ENCODE measurements at regions not wholly inside any gene's neighbourhood (a gene's known extent, or its start where the extent isn't known, plus 50 kb on each side); places are given as distances from the start of the nearest gene placed in this dataset.

DNA sequence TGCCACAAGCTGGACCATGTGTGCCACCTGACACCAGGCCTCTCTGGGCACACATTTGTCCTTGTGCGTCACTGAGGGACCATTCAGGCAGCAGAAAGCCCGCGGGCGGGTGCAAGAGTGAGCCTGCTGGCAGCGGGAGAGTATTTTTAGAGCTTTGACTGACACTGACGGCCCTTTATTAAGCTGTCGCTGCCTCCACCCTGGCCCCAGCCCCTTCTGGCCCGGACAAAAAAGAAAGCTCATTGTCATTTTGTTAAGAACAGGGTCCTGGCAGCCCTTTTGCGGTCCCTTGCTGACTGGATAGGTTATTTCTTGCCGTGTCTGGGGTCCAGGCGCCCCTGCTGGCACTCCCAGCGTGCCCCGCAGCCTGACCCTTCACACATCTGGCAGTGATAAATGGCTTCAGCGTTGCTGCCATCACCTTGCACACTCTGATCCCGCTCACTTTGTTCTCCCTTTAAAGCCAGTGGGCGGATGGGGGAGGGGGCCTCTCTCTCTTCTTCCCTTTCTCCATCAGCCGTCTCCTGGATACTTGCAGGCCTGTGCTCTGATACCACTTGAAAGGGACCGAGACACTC, 78.4 kb upstream of the NKD1 start:
- DNase-seq (ENCODE audit: insufficient read length, low spot score), result no peak
- FAIRE-seq, result no peak

DNA sequence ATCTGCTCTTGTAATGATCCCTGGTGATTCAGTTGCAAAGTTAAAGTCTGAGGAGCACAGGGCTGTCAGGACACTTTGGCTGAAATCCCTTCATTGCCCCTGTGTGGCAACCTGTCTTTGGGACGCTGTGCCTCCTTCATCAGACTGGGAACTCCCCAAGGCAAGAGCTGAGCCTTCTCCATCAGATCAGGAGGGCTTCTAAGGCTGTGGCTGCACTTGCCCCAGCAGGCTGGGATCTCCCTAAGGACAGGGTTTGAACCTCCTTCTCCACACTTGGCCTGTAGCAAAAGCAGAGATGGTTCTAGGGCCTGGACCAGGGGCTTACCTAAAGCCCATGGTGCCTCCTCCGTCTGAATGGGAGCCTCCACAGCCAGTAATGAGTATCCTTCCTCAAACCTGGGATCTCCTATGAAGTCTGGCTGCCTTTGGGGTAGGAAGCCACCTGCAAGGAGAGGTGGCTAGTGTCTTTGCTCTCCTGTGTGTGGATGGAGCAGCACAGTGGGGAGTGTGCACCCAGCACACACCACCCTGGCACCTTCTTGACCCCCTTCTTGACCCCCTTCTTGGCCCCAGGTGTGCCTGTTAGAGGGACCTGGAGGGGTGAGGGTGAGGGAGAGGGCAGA, 79.0 kb upstream of the NKD1 start:
- FAIRE-seq (no peak), DNase-seq (ENCODE audit: insufficient read length, low spot score) (no peak)

DNA sequence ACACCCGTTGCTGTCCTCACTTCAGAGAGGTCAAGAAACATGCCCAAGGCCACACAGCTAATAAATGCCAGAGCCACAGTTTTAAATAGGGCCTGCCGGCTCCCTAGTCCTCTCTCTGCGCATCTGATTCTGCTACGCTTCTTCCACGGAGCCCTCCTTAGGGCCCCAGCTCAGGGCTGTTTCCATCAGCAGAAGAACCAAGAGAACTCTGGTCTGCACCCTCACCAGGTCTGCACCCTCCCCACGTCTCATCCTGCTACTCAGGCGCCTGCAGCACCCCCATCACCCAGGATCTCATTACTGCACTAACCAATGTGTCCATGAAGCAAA, 79.5 kb upstream of the NKD1 start:
- FAIRE-seq, result no peak

DNA sequence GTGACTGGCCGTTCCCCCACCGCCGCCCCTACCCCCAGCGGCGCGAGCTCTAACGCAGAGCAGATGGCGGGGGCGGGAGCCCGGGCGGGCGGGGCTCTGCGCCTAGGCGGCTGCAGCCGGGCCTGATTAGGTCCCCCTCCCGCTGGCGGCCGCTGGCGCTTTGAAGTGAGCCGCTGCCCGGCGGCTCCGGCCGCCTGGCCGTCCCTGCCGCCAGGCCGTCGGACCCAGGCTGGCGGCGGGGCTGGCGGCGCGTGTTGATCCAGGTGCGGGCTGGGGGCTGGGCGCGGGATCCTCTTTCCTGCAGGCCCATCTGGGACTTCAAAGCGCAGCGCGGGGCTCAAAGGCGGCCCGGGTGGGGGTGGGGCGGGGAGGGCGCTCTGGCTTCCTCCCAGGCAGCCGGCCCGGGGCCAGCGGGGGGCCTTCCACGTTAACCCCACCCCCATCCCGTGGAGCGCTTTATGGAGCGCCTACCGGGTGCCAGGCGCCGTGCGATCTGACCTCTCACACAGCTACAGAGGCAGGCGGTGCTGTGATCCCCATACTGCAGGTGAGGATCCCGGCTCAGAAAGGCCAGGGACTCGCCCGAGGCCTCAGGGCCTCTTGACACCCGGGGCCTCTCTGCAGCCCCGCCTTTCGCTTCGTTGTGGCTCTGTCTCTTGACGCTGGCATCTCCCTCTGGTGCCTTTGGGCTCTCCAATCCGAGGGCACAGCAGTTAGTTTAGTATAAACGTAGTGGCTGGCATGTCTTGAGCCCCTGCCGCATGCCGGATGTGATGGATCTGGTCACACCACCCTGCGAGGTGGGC, 80.0 kb upstream of the NKD1 start:
- DNase-seq (ENCODE audit: insufficient read length, low spot score) (no peak), FAIRE-seq (no peak)

More for the DNA sequence above, 79.5 kb upstream of the NKD1 start:
- DNase-seq (ENCODE audit: insufficient read length, low spot score), result no peak

DNA sequence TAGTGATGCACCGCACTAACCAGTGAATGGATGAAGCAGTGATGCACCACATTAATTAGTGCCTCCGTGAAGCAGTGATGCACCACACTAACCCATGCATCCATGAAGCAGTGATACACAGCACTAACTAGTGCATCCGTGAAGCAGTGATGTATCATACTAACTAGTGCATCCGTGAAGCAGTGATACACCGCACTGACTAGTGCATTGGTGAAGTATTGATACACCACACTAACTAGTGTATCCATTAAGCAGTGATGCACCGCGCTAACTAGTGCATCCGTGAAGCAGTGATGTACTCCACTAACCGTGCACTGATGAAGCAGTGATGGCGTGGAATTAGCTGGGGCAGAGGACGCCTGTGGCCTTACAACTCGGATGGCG, 80.6 kb upstream of the NKD1 start:
- peak; percentile 67 for FAIRE-seq
- no peak for DNase-seq (ENCODE audit: insufficient read length, low spot score)

DNA sequence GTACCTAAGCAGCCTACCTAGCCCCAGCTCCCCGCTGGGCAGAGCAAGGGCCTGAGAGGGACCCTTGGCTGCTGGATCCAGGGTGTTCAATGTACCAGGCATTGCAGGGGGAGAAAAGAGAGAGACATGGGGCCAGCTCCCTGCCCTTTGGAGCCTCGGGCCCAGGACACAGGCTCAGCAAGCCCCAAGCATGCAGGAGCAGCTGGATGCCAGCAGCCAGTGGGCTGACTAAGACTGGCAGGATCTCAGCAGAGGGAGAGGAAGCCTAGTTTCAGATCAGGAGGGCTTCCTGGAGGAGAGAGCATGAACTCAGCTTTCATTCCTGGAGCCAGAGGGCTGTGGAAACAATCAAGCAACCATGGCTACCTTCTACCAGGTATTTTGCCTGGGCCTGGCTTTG, 82.0 kb upstream of the NKD1 start:
- FAIRE-seq (no peak), DNase-seq (ENCODE audit: insufficient read length, low spot score) (no peak)

DNA sequence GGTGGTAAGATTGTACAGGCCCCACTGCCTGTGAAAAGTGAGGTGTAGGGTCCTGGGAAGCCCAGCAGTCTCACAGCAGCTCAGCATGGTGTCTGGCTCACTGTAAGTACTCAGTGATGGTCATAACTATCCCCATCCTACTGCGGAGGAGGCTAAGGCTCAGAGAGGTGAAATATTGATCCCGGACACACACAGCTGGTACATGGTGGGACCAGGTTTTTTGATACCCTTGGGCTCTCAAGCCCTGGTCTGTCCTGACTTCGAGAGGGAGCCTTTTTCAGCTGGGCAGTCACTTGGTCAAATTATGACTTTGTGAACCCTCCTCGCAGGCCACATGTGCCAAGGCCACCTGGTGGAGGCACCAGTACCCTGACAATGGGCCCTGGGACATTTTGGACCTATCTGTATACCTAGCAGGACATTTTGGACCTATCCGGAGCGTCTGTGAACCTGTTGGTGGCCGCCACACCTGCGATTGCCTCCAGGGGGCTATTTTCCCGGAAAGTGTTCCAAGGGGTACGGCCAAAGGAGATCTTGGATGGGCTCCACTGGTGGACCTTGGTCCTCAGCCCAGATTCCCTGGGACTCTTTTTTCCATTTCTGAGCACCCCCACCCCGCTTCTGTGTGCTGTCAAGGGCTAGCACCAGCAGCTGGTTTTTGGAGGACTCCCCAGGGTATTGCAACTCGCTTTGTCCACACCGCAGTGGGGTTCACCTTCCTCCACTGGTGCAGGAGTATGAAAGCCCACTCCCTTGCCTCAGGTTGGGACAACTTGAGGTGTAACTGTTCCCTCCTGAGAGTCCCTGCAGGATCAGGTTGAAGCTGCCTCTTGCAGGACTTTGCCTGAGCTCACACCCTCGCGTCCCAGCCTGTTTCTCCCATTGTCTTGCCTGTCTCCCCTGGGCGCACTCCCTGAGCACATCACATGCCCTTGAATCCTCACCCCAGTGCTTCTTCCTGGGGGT, 83.6 kb upstream of the NKD1 start:
- FAIRE-seq (no peak), DNase-seq (ENCODE audit: insufficient read length, low spot score) (no peak)

DNA sequence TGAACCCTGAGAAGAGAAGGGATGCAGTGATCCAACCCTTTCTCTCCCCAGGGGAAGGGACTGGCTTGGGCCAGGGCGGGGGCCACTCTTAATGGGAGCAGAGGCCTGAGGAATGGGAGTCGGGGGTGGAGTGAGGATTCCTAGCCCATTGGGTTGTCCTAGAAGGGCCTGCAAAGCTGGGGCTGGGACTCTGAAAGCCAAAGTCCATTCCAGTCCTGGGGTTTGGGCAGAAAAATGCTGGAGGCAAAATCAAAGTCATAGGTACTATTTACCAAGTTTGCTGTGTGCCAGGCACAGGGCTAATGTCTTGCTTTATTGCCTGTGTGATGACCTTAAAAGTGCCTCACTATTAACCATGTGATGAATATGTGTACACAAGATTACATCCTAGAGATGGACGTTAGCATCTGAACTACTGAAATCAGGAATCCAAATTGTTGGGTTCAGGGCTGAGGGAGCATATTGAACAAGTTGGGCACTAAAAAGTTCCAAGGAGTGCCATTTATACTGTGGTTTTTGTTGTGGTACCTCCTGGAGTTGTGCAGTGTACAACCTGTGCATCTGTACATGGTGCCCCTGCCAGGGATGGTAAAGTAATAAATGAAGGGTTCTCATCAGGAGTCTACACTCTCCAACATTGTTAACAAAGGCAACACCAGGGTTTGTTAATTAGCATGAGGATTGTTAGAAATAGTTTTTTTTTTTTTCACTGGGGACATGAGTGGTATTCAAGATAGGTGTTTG, 84.4 kb upstream of the NKD1 start:
- FAIRE-seq, result no peak
- no peak for DNase-seq (ENCODE audit: insufficient read length, low spot score)

DNA sequence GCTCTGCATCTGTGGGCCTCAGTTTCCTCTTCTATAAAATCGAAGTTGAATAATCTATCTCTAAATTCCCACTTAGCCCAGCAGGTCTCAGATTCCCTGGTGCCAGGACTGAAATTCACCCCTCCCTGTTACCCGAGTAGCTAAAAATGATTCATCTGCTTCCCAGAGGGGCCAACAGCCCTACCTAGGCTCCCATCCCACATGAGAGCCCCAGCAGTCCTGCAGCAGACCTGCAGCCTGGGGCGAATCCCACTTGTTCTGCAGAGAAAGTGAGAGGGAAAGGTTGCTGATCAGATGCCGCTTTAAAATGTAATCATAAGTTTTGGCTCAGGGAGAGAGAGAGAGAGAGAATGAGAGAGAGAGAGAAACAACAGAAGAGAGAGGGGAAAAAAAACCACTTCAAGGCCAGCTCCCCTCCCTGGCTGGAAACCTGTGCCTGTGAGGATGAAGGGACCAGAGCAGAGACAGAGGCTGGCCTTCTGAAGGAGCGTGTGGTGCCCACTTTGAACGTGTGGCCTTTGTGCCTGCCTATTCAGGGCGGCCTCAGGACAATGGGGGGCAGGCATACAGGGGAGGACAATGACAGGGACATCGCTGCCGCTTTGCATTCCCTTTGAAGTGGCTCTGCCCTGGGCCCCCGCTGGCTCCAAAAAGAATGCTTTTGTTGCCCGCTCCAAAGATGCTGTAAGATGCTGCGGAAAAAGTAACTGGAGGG, 85.2 kb upstream of the NKD1 start:
- FAIRE-seq (no peak), DNase-seq (ENCODE audit: insufficient read length, low spot score) (no peak)

DNA sequence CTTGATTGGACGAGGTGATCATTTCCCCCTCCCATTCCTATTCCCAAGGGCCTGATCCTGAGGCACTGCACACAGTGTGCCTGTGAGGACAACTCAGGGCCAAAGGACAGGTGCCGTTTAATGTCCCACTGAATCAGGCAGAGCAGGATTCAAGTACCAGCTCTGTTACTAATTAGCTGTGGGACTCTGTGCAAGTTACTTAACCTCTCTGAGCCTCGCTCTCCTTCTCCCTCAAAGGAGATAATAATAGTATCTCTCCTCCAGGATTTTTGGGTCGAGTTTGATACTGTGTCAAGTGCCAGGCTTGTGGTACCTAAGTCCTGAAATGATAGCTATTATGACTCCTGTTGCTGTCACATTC, 86.8 kb upstream of the NKD1 start:
- DNase-seq (ENCODE audit: insufficient read length, low spot score) (no peak), FAIRE-seq (no peak)

DNA sequence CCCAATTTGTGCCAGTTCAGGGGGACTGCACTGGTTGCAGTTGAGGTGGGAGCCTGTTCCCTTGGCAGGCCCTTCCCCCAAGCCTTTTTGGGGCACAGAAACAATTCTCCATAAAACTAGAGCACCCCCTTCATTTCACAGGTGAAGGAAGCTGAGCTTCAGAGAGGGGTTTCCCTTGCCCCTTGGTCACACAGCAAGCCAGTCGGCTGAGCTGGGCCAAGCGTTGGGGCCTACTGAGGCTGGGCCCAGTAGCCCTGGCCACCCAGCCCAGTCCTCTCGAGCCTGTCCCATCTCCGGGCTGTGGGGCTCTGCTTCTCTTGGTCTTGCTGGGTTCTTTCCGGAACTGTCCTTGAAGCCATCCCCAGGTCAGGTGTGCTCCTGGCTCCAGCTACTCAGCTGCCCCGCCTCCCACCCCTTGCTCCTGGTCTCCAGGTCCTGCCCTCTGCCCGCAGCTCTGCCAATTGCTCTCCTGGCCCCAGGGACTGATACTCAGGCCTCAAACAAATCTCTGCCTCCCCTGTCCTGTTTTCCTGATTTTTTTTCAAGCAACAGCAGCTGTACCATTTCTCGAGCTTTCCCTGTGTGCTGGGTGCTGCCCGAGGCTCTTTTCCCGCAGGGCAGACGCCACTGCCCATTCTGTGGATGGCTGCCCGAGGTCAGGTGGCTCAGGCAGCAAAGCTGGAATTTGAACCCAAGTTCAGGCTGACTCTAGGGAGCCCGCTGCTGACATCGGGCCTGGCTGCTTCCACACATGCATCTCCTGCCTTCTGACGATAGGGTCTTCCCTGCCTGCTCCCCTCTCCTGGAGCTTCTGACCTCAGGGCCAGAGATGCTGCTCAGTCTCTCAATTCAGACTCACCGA, 87.4 kb upstream of the NKD1 start:
- no peak for DNase-seq (ENCODE audit: insufficient read length, low spot score)
- no peak for FAIRE-seq

DNA sequence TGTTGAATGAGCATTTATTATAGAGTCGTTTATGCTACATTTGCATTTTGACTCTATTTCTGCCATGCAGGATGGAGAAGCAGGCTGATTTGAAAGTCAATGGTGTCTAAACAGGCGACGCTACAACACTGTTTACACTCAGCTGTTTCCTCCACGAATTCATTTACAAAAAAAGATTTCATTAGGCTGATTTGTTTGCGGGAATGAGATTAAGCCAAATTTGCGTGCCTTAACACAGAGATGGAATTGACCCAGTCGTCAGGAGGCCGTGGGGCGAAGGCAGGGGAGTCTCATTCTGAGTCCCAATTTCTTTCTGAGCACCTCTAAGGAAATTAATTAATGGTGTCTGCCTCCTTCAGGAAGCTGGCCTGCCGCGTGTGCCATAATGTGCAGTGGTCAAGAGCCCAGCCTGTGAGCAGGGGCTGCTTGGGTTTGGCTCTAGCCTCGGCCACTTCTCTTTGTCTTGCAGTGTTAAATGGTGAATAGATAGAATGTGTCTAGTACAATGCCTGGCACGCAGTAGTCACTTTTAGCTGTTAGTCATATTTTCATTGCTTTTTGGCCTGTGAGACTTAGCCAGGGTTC, 88.6 kb upstream of the NKD1 start:
- no peak for FAIRE-seq
- DNase-seq (ENCODE audit: insufficient read length, low spot score), result no peak

DNA sequence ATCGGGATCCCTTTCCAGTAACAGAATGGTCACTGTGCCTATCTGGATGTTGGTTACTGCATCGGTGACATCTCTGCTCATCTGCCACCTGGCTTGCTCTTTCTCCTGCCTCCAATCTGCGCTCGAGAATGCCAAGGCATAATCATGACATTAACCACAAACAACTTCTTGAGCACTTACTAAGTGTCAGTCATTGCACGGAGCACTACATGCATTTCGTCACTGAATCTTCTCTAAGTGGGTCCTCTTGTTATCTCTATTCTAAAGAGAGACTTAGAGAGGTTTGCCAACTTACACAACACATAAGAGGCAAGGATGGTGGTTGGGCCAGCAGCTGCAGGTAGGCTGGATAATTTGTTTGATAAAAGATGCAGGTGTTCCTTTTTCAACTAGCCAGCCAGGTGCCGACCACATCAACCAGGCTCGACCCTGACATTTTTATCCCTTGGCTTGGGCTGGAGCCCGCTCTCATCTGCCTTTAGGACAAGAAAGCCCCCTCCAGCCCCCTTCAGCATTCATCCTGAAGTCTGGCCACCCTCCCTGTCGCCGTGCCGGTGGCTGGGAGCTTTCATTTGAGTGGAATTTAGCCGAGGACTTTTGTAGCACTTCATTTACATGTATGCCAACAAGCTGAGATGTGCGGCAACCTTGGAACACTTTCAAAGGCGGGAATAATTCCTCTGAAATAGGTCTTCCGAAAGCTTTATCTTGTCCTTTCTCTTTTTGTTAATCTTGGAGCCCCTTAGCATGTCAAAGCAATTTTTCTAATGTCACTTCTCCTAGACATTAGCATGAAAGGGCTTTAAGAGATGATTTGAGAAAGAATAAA, 89.3 kb upstream of the NKD1 start:
- no peak for DNase-seq (ENCODE audit: insufficient read length, low spot score)

DNA sequence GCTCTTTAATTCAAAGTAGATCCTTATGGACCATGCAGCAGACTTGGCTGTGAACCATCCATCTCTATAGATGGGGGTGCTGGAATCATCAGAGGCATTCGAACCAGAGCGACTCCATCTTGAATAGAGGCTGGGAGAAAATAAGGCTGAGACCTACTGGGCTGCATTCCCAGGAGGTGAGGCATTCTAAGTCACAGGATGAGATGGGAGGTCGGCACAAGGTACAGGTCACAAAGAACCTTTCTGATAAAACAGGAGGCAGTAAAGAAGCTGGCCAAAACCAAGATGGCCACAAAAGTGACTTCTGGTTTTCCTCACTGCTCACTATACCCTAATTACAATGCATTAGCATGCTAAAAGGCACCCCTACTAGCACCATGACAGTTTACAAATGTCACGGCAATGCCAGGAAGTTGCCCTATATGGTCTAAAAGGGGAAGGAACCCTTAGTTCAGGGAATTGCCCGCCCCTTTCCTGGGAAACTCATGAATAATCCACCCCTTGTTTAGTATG, 89.2 kb upstream of the BRD7 start:
- FAIRE-seq (no peak), DNase-seq (ENCODE audit: insufficient read length, low spot score) (no peak)

More for the DNA sequence above, 89.3 kb upstream of the NKD1 start:
- no peak for FAIRE-seq

DNA sequence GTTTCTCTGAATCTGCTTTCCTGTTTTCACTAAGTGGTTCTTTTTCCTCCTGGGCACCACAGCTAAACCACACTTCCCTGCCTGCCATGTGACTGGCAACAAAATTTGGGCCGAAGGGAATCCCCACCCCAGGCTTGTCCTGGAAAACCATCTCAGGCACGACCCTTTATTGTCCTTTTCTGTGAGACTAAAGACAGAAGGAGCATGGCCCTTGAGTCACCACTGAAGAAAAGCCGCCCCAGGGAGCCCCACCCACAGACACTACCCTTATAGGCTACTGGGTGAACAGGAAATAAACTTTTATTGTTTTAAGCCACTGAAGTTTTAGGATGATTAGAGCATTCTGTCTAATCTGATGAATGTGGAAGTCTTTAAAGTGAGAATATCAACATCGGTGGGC, 88.6 kb upstream of the BRD7 start:
- FAIRE-seq (no peak), DNase-seq (ENCODE audit: insufficient read length, low spot score) (no peak)

DNA sequence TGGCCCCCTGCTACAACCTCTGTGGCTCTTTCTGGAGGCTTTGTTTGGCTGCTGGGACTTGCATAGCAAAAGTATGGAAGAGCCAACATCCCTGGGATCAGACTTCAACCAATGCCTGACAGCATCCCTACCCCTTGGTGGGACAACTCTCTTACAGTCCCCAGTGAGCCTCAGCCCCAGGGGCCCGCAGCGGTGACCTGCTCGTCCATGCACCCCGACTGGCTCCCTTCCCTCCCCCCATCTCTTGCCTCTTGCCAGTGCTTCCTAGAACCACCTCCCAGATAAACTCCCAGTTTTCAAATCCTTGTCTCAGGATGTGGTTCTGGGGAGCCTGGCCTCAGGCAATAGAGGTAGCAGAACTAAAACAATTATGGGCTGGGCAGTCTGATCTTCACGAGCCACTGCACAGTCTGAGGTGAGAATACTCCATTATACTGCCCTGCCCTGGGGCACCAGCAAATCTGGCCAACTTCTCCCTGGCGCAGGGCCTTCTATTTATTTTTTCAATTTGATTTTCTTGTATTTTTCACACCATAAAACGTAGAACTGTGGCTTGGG, 86.6 kb upstream of the BRD7 start:
- FAIRE-seq, result no peak

DNA sequence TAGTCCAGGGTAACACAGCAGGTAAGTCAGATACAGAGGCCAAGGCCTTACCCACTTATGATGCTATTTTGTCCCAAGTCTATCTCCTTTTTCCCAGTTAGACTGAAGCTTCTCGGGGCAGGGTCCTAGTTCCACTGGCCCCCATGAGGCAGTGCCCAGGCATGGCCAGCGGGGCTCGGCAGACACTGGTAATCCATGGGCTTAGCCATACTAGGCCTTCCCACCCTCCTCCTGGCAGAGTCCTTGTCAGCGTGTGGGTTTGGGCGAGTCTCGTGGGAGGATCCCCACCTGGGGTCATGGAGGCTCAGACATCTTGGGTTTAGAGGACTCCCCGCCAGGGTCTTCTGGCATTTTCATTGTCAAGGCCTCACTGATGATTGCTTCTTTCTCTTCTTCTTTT, 84.7 kb upstream of the BRD7 start:
- no peak for DNase-seq (ENCODE audit: insufficient read length, low spot score)
- no peak for FAIRE-seq

More for the DNA sequence above, 86.6 kb upstream of the BRD7 start:
- no peak for DNase-seq (ENCODE audit: insufficient read length, low spot score)
